ENCODE measurements at regions not wholly inside any gene's neighbourhood (a gene's known extent, or its start where the extent isn't known, plus 50 kb on each side); places are given as distances from the start of the nearest gene placed in this dataset.

DNA sequence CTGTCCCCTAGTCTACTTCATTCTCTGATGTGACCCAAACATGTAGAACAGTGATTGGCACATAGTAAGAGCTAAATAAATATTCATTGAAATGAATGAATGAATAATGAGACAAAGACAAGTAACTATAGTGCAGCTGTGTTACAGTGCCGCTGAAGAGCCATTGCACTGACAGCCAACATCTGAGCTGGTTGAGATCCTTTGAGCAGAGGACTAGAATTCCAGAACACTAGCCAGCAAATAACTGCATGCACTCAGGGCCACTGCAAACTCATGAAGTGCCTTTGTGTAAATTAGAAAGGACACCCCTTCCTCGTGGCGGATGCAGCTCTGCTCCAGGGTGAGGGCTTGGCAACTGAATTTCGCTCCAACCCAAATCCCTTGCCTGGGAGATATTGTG, 230.3 kb upstream of the CDYL start:
- no peak for TF ChIP-seq ZFP3 (CRISPR knock-in tag; IDR thresholded peaks at IDR 0.05)
- no peak for TF ChIP-seq TOX (CRISPR knock-in tag; IDR thresholded peaks at IDR 0.05; ENCODE audit: borderline replicate concordance)
- TF ChIP-seq, protein P1, sequence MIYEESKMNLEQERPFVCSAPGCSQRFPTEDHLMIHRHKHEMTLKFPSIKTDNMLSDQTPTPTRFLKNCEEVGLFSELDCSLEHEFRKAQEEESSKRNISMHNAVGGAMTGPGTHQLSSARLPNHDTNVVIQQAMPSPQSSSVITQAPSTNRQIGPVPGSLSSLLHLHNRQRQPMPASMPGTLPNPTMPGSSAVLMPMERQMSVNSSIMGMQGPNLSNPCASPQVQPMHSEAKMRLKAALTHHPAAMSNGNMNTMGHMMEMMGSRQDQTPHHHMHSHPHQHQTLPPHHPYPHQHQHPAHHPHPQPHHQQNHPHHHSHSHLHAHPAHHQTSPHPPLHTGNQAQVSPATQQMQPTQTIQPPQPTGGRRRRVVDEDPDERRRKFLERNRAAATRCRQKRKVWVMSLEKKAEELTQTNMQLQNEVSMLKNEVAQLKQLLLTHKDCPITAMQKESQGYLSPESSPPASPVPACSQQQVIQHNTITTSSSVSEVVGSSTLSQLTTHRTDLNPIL (CRISPR knock-in tag; IDR thresholded peaks at IDR 0.05; ENCODE audit: low read depth) = no peak
- TF ChIP-seq ARNTL (CRISPR knock-in tag; IDR thresholded peaks at IDR 0.05; ENCODE audit: borderline replicate concordance, low read depth) = no peak
- no peak for TF ChIP-seq BACH2 (CRISPR knock-in tag; IDR thresholded peaks at IDR 0.05; ENCODE audit: borderline replicate concordance)
- TF ChIP-seq SNAI2 (CRISPR knock-in tag; IDR thresholded peaks at IDR 0.05) = no peak
- TF ChIP-seq ZNF70 (CRISPR knock-in tag; IDR thresholded peaks at IDR 0.05) = no peak
- TF ChIP-seq GLIS3 (CRISPR knock-in tag; IDR thresholded peaks at IDR 0.05) = no peak
- TF ChIP-seq, protein P2, sequence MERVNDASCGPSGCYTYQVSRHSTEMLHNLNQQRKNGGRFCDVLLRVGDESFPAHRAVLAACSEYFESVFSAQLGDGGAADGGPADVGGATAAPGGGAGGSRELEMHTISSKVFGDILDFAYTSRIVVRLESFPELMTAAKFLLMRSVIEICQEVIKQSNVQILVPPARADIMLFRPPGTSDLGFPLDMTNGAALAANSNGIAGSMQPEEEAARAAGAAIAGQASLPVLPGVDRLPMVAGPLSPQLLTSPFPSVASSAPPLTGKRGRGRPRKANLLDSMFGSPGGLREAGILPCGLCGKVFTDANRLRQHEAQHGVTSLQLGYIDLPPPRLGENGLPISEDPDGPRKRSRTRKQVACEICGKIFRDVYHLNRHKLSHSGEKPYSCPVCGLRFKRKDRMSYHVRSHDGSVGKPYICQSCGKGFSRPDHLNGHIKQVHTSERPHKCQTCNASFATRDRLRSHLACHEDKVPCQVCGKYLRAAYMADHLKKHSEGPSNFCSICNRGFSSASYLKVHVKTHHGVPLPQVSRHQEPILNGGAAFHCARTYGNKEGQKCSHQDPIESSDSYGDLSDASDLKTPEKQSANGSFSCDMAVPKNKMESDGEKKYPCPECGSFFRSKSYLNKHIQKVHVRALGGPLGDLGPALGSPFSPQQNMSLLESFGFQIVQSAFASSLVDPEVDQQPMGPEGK (CRISPR knock-in tag; IDR thresholded peaks at IDR 0.05; ENCODE audit: borderline replicate concordance) = no peak
- TF ChIP-seq OSR1 (CRISPR knock-in tag; IDR thresholded peaks at IDR 0.05) = no peak
- no peak for TF ChIP-seq ESRRG (CRISPR knock-in tag; IDR thresholded peaks at IDR 0.05)

All from SK-N-SH treated with all-trans-retinoic acid at 6 μM for 48 hours (cell line).